ENCODE measurements at regions not wholly inside any gene's neighbourhood (a gene's known extent, or its start where the extent isn't known, plus 50 kb on each side); places are given as distances from the start of the nearest gene placed in this dataset.
"Not testable (repeated sequence)": the region's sequence is repeated elsewhere in the genome, so short reads cannot be mapped to it uniquely, and the experiment has no call there.

DNA sequence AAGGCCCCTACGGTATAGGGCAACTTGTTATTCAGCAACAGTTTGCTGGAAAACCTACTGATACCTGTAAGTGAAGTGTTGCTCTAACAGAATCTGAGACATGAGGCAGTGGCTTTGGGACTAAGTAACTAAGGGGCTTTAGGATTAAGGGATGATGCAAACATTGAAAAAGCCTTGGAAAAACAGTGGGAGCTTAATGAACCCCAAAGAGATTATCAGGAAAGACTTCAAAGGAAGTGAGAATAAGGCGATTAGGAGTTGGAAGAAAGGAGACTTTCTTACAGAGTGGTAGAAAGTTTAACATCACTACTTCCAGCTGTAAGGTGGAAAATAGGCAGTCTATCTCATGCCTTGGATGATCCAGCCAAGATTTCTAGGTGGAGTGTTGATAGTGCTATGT, 158.2 kb upstream of the TRIB2 start:
- Histone ChIP-seq H3K27ac (ENCODE audit: low read depth, low read length) (no peak overlapping the region), H3K27me3 (ENCODE audit: control insufficient read depth, insufficient read depth, low read length, poor library complexity, severe bottlenecking) (no peaks in the 10 kb centered on the region), H3K4me1 (ENCODE audit: control insufficient read depth, insufficient read depth, low read length) (no peaks in the 10 kb centered on the region), H3K9me3 (ENCODE audit: control insufficient read depth, low read length) (no peaks in the 10 kb centered on the region), H3K4me3 (ENCODE audit: low read length) (no peak overlapping the region), H3K9ac (ENCODE audit: extremely low read depth, low read length, poor library complexity, severe bottlenecking) (no peak overlapping the region), H3K36me3 (ENCODE audit: control insufficient read depth, insufficient read depth, low read length) (no peaks in the 10 kb centered on the region)
- Mint-ChIP-seq H3K36me3 (ENCODE audit: low read depth) (no peaks in the 10 kb centered on the region), H3K27ac (no peak overlapping the region), H3K9me3 (no peaks in the 10 kb centered on the region), H3K4me1 (peaks cover 48% of the 10 kb centered on the region), H3K4me3 (no peak overlapping the region), H3K27me3 (ENCODE audit: insufficient read depth) (peaks cover 21% of the 10 kb centered on the region)
- DNase-seq: no peak
- WGBS, 2 experiments (ENCODE audit: insufficient coverage in 1 of 2, insufficient read length in 1 of 2): 79 to 82% methylated on average over 2 of the region's 2 CpGs
- TF ChIP-seq, protein P1, sequence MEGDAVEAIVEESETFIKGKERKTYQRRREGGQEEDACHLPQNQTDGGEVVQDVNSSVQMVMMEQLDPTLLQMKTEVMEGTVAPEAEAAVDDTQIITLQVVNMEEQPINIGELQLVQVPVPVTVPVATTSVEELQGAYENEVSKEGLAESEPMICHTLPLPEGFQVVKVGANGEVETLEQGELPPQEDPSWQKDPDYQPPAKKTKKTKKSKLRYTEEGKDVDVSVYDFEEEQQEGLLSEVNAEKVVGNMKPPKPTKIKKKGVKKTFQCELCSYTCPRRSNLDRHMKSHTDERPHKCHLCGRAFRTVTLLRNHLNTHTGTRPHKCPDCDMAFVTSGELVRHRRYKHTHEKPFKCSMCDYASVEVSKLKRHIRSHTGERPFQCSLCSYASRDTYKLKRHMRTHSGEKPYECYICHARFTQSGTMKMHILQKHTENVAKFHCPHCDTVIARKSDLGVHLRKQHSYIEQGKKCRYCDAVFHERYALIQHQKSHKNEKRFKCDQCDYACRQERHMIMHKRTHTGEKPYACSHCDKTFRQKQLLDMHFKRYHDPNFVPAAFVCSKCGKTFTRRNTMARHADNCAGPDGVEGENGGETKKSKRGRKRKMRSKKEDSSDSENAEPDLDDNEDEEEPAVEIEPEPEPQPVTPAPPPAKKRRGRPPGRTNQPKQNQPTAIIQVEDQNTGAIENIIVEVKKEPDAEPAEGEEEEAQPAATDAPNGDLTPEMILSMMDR (conservative IDR thresholded peaks at IDR 0.05): no peak

DNA sequence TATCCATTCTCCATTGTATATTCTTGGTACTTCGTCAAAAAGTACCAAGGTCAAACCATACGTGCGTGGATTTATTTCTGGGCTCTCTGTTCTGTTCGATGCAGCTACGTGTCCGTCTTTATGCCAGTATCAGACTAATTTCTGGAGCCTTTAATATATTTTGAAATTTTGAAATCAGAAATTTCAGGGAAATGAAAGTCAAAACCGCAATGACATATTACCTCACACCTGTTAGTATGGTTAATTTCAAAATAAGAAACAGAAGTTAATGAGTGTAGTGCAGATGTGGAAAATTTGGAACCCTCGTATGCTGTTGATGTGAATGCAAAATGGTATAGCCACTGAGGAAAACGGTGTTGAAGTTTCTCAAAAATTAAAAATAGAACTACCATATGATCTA, 156.1 kb upstream of the TRIB2 start:
- Histone ChIP-seq H3K9ac (ENCODE audit: extremely low read depth, low read length, poor library complexity, severe bottlenecking) (no peak overlapping the region), H3K27me3 (ENCODE audit: control insufficient read depth, insufficient read depth, low read length, poor library complexity, severe bottlenecking) (no peaks in the 10 kb centered on the region), H3K4me3 (ENCODE audit: low read length) (no peak overlapping the region), H3K9me3 (ENCODE audit: control insufficient read depth, low read length) (no peaks in the 10 kb centered on the region), H3K27ac (ENCODE audit: low read depth, low read length) (no peak overlapping the region), H3K4me1 (ENCODE audit: control insufficient read depth, insufficient read depth, low read length) (no peaks in the 10 kb centered on the region), H3K36me3 (ENCODE audit: control insufficient read depth, insufficient read depth, low read length) (no peaks in the 10 kb centered on the region)
- TF ChIP-seq, protein P1 (conservative IDR thresholded peaks at IDR 0.05): no peak
- no peak for DNase-seq
- Mint-ChIP-seq H3K9me3 (no peaks in the 10 kb centered on the region), H3K27ac (no peak overlapping the region), H3K27me3 (ENCODE audit: insufficient read depth) (peaks cover 23% of the 10 kb centered on the region), H3K4me1 (peaks cover 32% of the 10 kb centered on the region), H3K4me3 (no peak overlapping the region), H3K36me3 (ENCODE audit: low read depth) (no peaks in the 10 kb centered on the region)
- 96 to 97% methylated on average over 6 to 9 of the region's 9 CpGs for WGBS, 2 experiments (ENCODE audit: insufficient coverage in 1 of 2, insufficient read length in 1 of 2)

DNA sequence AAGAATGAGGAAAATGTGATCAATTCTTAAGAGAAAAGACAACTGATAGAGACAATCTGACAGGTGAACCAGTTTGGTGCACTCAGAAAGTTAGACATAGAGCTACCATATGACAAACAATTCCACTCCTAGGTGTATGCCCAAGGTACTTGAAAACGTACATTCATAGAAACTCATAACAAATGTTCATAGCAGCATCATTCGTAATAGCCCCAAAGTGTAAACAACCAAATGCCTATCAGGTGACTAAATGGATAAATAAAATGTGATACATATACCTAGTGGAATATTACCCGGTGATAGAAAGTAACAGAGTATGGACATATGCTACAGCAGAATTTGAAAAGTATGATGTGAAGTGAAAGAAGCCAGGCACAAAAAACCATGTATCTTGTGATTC, 149.3 kb upstream of the TRIB2 start:
- H3K27me3 Mint-ChIP-seq (ENCODE audit: insufficient read depth): peaks cover 2% of the 10 kb centered on the region
- Histone ChIP-seq H3K9me3 (ENCODE audit: control insufficient read depth, low read length) (no peaks in the 10 kb centered on the region), H3K4me3 (ENCODE audit: low read length) (no peak overlapping the region), H3K4me1 (ENCODE audit: control insufficient read depth, insufficient read depth, low read length) (no peaks in the 10 kb centered on the region), H3K27me3 (ENCODE audit: control insufficient read depth, insufficient read depth, low read length, poor library complexity, severe bottlenecking) (no peaks in the 10 kb centered on the region), H3K36me3 (ENCODE audit: control insufficient read depth, insufficient read depth, low read length) (no peaks in the 10 kb centered on the region), H3K9ac (ENCODE audit: extremely low read depth, low read length, poor library complexity, severe bottlenecking) (no peak overlapping the region), H3K27ac (ENCODE audit: low read depth, low read length) (no peak overlapping the region)
- H3K4me3 Mint-ChIP-seq: no peak overlapping the region
- H3K36me3 Mint-ChIP-seq (ENCODE audit: low read depth): no peaks in the 10 kb centered on the region
- peaks cover 27% of the 10 kb centered on the region for H3K4me1 Mint-ChIP-seq
- no peaks in the 10 kb centered on the region for H3K9me3 Mint-ChIP-seq
- no peak overlapping the region for H3K27ac Mint-ChIP-seq
- TF ChIP-seq, protein P1 (conservative IDR thresholded peaks at IDR 0.05): no peak
- 85 to 100% methylated on average over 2 to 3 of the region's 3 CpGs for WGBS, 2 experiments (ENCODE audit: insufficient coverage in 1 of 2, insufficient read length in 1 of 2)
- no peak for DNase-seq

DNA sequence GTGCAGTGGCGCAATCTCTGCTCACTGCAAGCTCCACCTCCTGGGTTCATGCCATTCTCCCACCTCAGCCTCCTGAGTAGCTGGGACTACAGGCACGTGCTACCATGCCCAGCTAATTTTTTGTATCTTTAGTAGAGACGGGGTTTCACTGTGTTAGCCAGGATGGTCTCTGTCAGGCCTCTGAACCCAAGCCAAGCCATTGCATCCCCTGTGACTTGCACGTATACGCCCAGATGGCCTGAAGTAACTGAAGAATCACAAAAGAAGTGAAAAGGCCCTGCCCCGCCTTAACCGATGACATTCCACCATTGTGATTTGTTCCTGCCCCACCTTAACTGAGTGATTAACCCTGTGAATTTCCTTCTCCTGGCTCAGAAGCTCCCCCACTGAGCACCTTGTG, 147.2 kb upstream of the TRIB2 start:
- H3K27me3 Mint-ChIP-seq (ENCODE audit: insufficient read depth); H3K36me3 Mint-ChIP-seq (ENCODE audit: low read depth); H3K4me3 ChIP-seq (ENCODE audit: low read length); H3K27me3 ChIP-seq (ENCODE audit: control insufficient read depth, insufficient read depth, low read length, poor library complexity, severe bottlenecking); H3K9ac ChIP-seq (ENCODE audit: extremely low read depth, low read length, poor library complexity, severe bottlenecking); H3K9me3 Mint-ChIP-seq; H3K4me3 Mint-ChIP-seq; H3K27ac ChIP-seq (ENCODE audit: low read depth, low read length); H3K27ac Mint-ChIP-seq; H3K36me3 ChIP-seq (ENCODE audit: control insufficient read depth, insufficient read depth, low read length); DNase-seq; H3K4me1 ChIP-seq (ENCODE audit: control insufficient read depth, insufficient read depth, low read length); H3K9me3 ChIP-seq (ENCODE audit: control insufficient read depth, low read length): not testable (repeated sequence)
- WGBS, 2 experiments (ENCODE audit: insufficient coverage in 1 of 2, insufficient read length in 1 of 2): 85 to 91% methylated on average over 3 to 7 of the region's 7 CpGs
- H3K4me1 Mint-ChIP-seq: peaks cover 44% of the 10 kb centered on the region

DNA sequence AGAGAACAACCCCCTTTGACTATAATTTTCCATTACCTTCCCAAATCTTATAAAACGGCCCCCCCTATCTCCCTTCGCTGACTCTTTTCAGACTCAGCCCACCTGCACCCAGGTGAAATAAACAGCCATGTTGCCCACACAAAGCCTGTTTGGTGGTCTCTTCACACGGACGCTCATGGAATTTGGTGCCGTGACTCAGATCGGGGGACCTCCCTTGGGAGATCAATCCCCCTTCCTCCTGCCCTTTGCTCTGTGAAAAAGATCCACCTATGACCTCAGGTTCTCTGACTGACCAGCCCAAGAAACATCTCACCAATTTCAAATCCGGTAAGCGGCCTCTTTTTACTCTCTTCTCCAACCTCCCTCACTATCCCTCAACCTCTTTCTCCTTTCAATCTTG, 146.8 kb upstream of the TRIB2 start:
- not testable (repeated sequence) for H3K27ac Mint-ChIP-seq; H3K4me3 ChIP-seq (ENCODE audit: low read length); H3K9me3 ChIP-seq (ENCODE audit: control insufficient read depth, low read length); H3K27me3 Mint-ChIP-seq (ENCODE audit: insufficient read depth); DNase-seq; H3K36me3 Mint-ChIP-seq (ENCODE audit: low read depth); H3K36me3 ChIP-seq (ENCODE audit: control insufficient read depth, insufficient read depth, low read length); H3K9me3 Mint-ChIP-seq; H3K9ac ChIP-seq (ENCODE audit: extremely low read depth, low read length, poor library complexity, severe bottlenecking); H3K4me3 Mint-ChIP-seq; H3K4me1 ChIP-seq (ENCODE audit: control insufficient read depth, insufficient read depth, low read length); H3K27ac ChIP-seq (ENCODE audit: low read depth, low read length); H3K27me3 ChIP-seq (ENCODE audit: control insufficient read depth, insufficient read depth, low read length, poor library complexity, severe bottlenecking)
- peaks cover 47% of the 10 kb centered on the region for H3K4me1 Mint-ChIP-seq
- 93 to 96% methylated on average over 5 to 6 of the region's 8 CpGs for WGBS, 2 experiments (ENCODE audit: insufficient coverage in 1 of 2, insufficient read length in 1 of 2)

Data from endodermal cell (in vitro differentiated cells).